PC-3 (cell line): ENCODE measurements at regions not wholly inside any gene's neighbourhood (a gene's known extent, or its start where the extent isn't known, plus 50 kb on each side); places are given as distances from the start of the nearest gene placed in this dataset.

Source experiments
- ATAC-seq: fragments of 200-7000 bp; cut with Tn5 transposase; 2 replicates; pipeline ENCODE4 v1.9.1; 2020; ENCODE audit warnings: mild to moderate bottlenecking, moderate library complexity
- BruUV-seq: library from RNA; stranded (reverse); fragments of 400-500 nt; replicated peaks from 2 replicates; lab custom pipeline; 2021; lab: Mats Ljungman, UMichigan
- CTCF ChIA-PET: fragments of 300-600 bp; sonication (Branson Sonifier 250); formaldehyde crosslinking; loops from one replicate; lab custom pipeline; 2022; ENCODE audit warnings: antibody characterized with exemption; lab: Charles Lee
- POLR2A ChIA-PET: fragments of 300-600 bp; sonication (Branson Sonifier 250); formaldehyde crosslinking; loops from one replicate; lab custom pipeline; 2022; ENCODE audit warnings: antibody characterized with exemption; ENCODE audit not compliant: unreplicated experiment; lab: Charles Lee
- DNase-seq: peaks from one replicate; pipeline ENCODE4 v3.0.0-alpha.2; 2015
- H2AFZ ChIP-seq: fragments of 300-600 bp; sonication (generic); 2 replicates; pipeline ENCODE4 v1.6.0; 2016; ENCODE audit warnings: antibody characterized with exemption, low read length
- H3F3A ChIP-seq: fragments of 300-600 bp; sonication (generic); one replicate; pipeline ENCODE4 v1.6.0; 2017; ENCODE audit warnings: antibody characterized with exemption, low read length, control low read depth, mild to moderate bottlenecking; ENCODE audit not compliant: unreplicated experiment
- H3K27ac ChIP-seq: fragments of 300-600 bp; sonication (generic); 2 replicates; pipeline ENCODE4 v1.5.1; 2016; ENCODE audit warnings: mild to moderate bottlenecking, low read length
- H3K27me3 ChIP-seq: fragments of 300-600 bp; sonication (generic); 2 replicates; pipeline ENCODE4 v1.6.1; 2016; ENCODE audit warnings: low read length, mixed read lengths
- H3K36me3 ChIP-seq: fragments of 300-600 bp; sonication (generic); 2 replicates; pipeline ENCODE4 v1.6.1; 2016; ENCODE audit warnings: low read depth, mixed run types, low read length, mixed read lengths
- H3K4me1 ChIP-seq: fragments of 300-600 bp; sonication (generic); 2 replicates; pipeline ENCODE4 v1.5.1; 2016; ENCODE audit warnings: low read length; ENCODE audit not compliant: insufficient read depth
- H3K4me2 ChIP-seq: fragments of 300-600 bp; sonication (generic); 2 replicates; pipeline ENCODE4 v1.6.0; 2016; ENCODE audit warnings: low read length
- H3K4me3 ChIP-seq: fragments of 300-600 bp; sonication (generic); 2 replicates; pipeline ENCODE4 v1.5.1; 2016; ENCODE audit warnings: mild to moderate bottlenecking, low read length, mixed read lengths
- H3K79me2 ChIP-seq: fragments of 300-600 bp; sonication (generic); 2 replicates; pipeline ENCODE4 v1.6.1; 2017; ENCODE audit warnings: low read length, mixed read lengths
- H3K9ac ChIP-seq: fragments of 300-600 bp; sonication (generic); 2 replicates; pipeline ENCODE4 v1.6.0; 2016; ENCODE audit warnings: mild to moderate bottlenecking, low read length
- H3K9me2 ChIP-seq: fragments of 300-600 bp; sonication (generic); replicated peaks from 2 replicates; pipeline ENCODE4 v1.6.1; 2016; ENCODE audit warnings: mixed run types, low read length, mixed read lengths
- H3K9me3 ChIP-seq: fragments of 300-600 bp; sonication (generic); 2 replicates; pipeline ENCODE4 v1.6.1; 2016; ENCODE audit warnings: low read length, mixed read lengths
- H4K20me1 ChIP-seq: fragments of 300-600 bp; sonication (generic); 2 replicates; pipeline ENCODE4 v1.6.1; 2016; ENCODE audit warnings: low read length, mixed read lengths
- CTCF ChIP-seq: fragments of 300-600 bp; sonication (generic); conservative IDR thresholded peaks from 2 replicates; pipeline ENCODE4 v1.5.1; 2017; ENCODE audit warnings: antibody characterized with exemption, low read depth, mild to moderate bottlenecking, low read length
- EZH2 ChIP-seq: fragments of 300-600 bp; sonication (generic); IDR thresholded peaks from one replicate; pipeline ENCODE4 v1.6.1; 2017; ENCODE audit warnings: antibody characterized with exemption, mild to moderate bottlenecking, low read length; ENCODE audit not compliant: unreplicated experiment
- EZH2phosphoT487 ChIP-seq: fragments of 300-600 bp; sonication (generic); IDR thresholded peaks from 2 replicates; pipeline ENCODE4 v1.6.1; 2018; ENCODE audit warnings: mild to moderate bottlenecking, antibody characterized with exemption, low read length, borderline replicate concordance
- intact Hi-C: fragments of 100-400 bp; cut with micrococcal nuclease; formaldehyde crosslinking; loops from 2 replicates; pipeline ENCODE4 v1.9.0; 2023

GRCh38 chr2:152950126-152950525 is 231.7 kb downstream of the ARL6IP6 start:
- CTCF ChIA-PET, result no interaction called here
- no peak for ATAC-seq
- TF ChIP-seq CTCF (no peak), EZH2 (no peak), EZH2phosphoT487 (no peak)

GRCh38 chr2:152944099-152944498 is 225.7 kb downstream of the ARL6IP6 start:
- Histone ChIP-seq H3K27me3 (peaks cover 18% of the 10 kb centered on the region), H3K79me2 (no peaks in the 10 kb centered on the region), H3K27ac (no peak overlapping the region), H3K9me2 (no peaks in the 10 kb centered on the region), H3K9me3 (no peaks in the 10 kb centered on the region), H4K20me1 (no peaks in the 10 kb centered on the region), H3K4me2 (no peak overlapping the region), H3K4me1 (no peaks in the 10 kb centered on the region), H2AFZ (no peak overlapping the region), H3K36me3 (no peaks in the 10 kb centered on the region), H3K4me3 (no peak overlapping the region), H3F3A (no peaks in the 10 kb centered on the region), H3K9ac (no peak overlapping the region)
- BruUV-seq, result no TSS peak
- intact Hi-C loops, result no loop called here
- DNase-seq, result no peak
- no peak for TF ChIP-seq CTCF
- no peak for TF ChIP-seq EZH2
- TF ChIP-seq EZH2phosphoT487, result no peak
- no peak for ATAC-seq
- ChIA-PET CTCF (no interaction called here), POLR2A (no interaction called here)

More at GRCh38 chr2:152950126-152950525, 231.7 kb downstream of the ARL6IP6 start:
- intact Hi-C loops, result no loop called here
- H2AFZ ChIP-seq, result no peak overlapping the region
- BruUV-seq, result no TSS peak
- H3K9ac ChIP-seq, result no peak overlapping the region
- H3K4me3 ChIP-seq, result no peak overlapping the region
- H3K4me2 ChIP-seq, result no peak overlapping the region
- no peaks in the 10 kb centered on the region for H3K79me2 ChIP-seq
- no peaks in the 10 kb centered on the region for H3K36me3 ChIP-seq
- H3K27ac ChIP-seq, result no peak overlapping the region
- H3K27me3 ChIP-seq, result no peaks in the 10 kb centered on the region
- H3F3A ChIP-seq, result no peaks in the 10 kb centered on the region
- no peaks in the 10 kb centered on the region for H3K4me1 ChIP-seq
- H3K9me3 ChIP-seq, result no peaks in the 10 kb centered on the region
- H4K20me1 ChIP-seq, result no peaks in the 10 kb centered on the region
- no peaks in the 10 kb centered on the region for H3K9me2 ChIP-seq
- POLR2A ChIA-PET, result no interaction called here
- peak; percentile 23 for DNase-seq

- ATAC-seq (no peak), DNase-seq (no peak)
- ChIA-PET CTCF (no interaction called here), POLR2A (no interaction called here)
- H4K20me1 ChIP-seq, result no peaks in the 10 kb centered on the region
- no peak overlapping the region for H2AFZ ChIP-seq
- peaks cover 18% of the 10 kb centered on the region for H3K27me3 ChIP-seq
- H3K79me2 ChIP-seq, result no peaks in the 10 kb centered on the region
- no peak overlapping the region for H3K4me2 ChIP-seq
- no peak overlapping the region for H3K27ac ChIP-seq
- H3K36me3 ChIP-seq, result no peaks in the 10 kb centered on the region
- intact Hi-C loops, result no loop called here
- H3K9me3 ChIP-seq, result no peaks in the 10 kb centered on the region
- TF ChIP-seq EZH2, result no peak
- TF ChIP-seq CTCF, result no peak
- no peak for TF ChIP-seq EZH2phosphoT487
- H3F3A ChIP-seq, result no peaks in the 10 kb centered on the region
- H3K4me3 ChIP-seq, result no peak overlapping the region
- BruUV-seq, result no TSS peak
- H3K9me2 ChIP-seq, result no peaks in the 10 kb centered on the region
- no peak overlapping the region for H3K9ac ChIP-seq
- H3K4me1 ChIP-seq, result no peaks in the 10 kb centered on the region
Measured at GRCh38 chr2:152942940-152943440, 224.6 kb downstream of the ARL6IP6 start.
